WTC11 (cell line): ENCODE measurements at regions not wholly inside any gene's neighbourhood (a gene's known extent, or its start where the extent isn't known, plus 50 kb on each side); places are given as distances from the start of the nearest gene placed in this dataset.

Source experiments
- CTCF ChIP-seq: fragments of 200-600 bp; IDR thresholded peaks from 2 replicates; pipeline ENCODE4 v1.8.0; 2022; ENCODE audit warnings: antibody characterized with exemption
- ERG ChIP-seq: fragments of 250-450 bp; sonication (Bioruptor Pico); IDR thresholded peaks from 2 replicates; pipeline ENCODE4 v1.8.0; 2021; ENCODE audit warnings: mild to moderate bottlenecking
- OVOL2 ChIP-seq: fragments of 250-450 bp; sonication (Bioruptor Pico); IDR thresholded peaks from 2 replicates; pipeline ENCODE4 v1.9.0; 2021; ENCODE audit warnings: mild to moderate bottlenecking, borderline replicate concordance
- TF ChIP-seq, protein P1 (sequence below): sonication (generic); formaldehyde crosslinking; IDR thresholded peaks from 2 replicates; pipeline ENCODE4 v1.8.1; 2023; ENCODE audit warnings: mild to moderate bottlenecking, missing genetic modification reagents
- TF ChIP-seq, protein P2 (sequence below): sonication (generic); formaldehyde crosslinking; IDR thresholded peaks from 2 replicates; pipeline ENCODE4 v1.8.0; 2023; ENCODE audit warnings: missing genetic modification reagents

GRCh38 chr18:54737986-54738385 is 90.3 kb upstream of the RAB27B start:
- TF ChIP-seq OVOL2: no peak
- no peak for TF ChIP-seq CTCF
- TF ChIP-seq, protein P1, sequence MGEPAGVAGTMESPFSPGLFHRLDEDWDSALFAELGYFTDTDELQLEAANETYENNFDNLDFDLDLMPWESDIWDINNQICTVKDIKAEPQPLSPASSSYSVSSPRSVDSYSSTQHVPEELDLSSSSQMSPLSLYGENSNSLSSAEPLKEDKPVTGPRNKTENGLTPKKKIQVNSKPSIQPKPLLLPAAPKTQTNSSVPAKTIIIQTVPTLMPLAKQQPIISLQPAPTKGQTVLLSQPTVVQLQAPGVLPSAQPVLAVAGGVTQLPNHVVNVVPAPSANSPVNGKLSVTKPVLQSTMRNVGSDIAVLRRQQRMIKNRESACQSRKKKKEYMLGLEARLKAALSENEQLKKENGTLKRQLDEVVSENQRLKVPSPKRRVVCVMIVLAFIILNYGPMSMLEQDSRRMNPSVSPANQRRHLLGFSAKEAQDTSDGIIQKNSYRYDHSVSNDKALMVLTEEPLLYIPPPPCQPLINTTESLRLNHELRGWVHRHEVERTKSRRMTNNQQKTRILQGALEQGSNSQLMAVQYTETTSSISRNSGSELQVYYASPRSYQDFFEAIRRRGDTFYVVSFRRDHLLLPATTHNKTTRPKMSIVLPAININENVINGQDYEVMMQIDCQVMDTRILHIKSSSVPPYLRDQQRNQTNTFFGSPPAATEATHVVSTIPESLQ (CRISPR knock-in tag): no peak
- TF ChIP-seq ERG (CRISPR knock-in tag): no peak
- TF ChIP-seq, protein P2, sequence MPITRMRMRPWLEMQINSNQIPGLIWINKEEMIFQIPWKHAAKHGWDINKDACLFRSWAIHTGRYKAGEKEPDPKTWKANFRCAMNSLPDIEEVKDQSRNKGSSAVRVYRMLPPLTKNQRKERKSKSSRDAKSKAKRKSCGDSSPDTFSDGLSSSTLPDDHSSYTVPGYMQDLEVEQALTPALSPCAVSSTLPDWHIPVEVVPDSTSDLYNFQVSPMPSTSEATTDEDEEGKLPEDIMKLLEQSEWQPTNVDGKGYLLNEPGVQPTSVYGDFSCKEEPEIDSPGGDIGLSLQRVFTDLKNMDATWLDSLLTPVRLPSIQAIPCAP (CRISPR knock-in tag): no peak
